ENCODE measurements at regions not wholly inside any gene's neighbourhood (a gene's known extent, or its start where the extent isn't known, plus 50 kb on each side); places are given as distances from the start of the nearest gene placed in this dataset.
A peak's percentile ranks its signal among the peaks of the same experiment; 100 is the strongest.
"Not testable (repeated sequence)": the region's sequence is repeated elsewhere in the genome, so short reads cannot be mapped to it uniquely, and the experiment has no call there.

DNA sequence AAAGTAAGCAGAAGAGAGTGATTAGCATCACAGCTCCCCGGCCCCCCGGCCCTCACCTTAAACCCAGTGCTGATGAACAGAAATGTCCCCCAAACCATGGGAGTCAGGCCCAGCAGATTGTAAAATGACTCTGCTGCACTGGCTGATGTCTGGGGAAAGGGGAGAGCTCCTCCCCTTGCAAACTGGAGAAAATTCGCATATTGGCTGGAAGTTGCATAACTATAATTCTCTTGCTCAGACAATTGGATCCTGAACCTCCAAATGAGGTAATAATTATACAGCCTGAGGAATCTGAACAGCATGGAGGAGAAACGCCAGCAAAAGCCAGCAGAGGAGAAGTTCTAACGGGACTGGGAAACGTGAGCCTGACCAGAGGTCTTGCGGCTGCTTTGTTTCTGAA, 109.7 kb downstream of the C16orf95 start:
- Mint-ChIP-seq H3K4me1 (peaks cover 24% of the 10 kb centered on the region), H3K4me3 (no peak overlapping the region), H3K27ac (peak overlapping the region; percentile 78), H3K27me3 (ENCODE audit: low read depth) (no peaks in the 10 kb centered on the region), H3K36me3 (no peaks in the 10 kb centered on the region), H3K9me3 (no peaks in the 10 kb centered on the region)
- TF ChIP-seq, protein P1, sequence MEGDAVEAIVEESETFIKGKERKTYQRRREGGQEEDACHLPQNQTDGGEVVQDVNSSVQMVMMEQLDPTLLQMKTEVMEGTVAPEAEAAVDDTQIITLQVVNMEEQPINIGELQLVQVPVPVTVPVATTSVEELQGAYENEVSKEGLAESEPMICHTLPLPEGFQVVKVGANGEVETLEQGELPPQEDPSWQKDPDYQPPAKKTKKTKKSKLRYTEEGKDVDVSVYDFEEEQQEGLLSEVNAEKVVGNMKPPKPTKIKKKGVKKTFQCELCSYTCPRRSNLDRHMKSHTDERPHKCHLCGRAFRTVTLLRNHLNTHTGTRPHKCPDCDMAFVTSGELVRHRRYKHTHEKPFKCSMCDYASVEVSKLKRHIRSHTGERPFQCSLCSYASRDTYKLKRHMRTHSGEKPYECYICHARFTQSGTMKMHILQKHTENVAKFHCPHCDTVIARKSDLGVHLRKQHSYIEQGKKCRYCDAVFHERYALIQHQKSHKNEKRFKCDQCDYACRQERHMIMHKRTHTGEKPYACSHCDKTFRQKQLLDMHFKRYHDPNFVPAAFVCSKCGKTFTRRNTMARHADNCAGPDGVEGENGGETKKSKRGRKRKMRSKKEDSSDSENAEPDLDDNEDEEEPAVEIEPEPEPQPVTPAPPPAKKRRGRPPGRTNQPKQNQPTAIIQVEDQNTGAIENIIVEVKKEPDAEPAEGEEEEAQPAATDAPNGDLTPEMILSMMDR (IDR thresholded peaks at IDR 0.05; ENCODE audit: unreplicated experiment) = no peak
- no peak for DNase-seq (ENCODE audit: low spot score in 2 of 2, unreplicated experiment in 2 of 2)

DNA sequence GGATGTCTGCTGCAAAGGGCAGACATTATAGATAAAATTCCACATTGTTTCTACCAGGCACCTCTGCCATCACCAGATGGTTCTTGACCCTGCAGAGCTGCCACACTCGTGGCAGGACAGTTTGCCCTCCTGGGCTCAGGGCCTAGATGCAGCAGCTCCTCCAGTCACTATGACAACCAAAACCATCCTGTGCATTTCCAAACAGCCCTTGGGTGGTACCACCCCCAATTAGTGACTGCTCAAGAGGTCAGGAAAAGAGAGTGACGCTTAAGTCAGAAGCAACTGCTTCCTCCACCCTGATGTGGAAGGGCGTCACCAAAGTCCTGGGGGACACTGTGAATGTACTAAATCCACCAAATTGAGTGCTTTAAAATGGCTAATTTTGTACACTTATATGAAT, 109.2 kb downstream of the C16orf95 start:
- DNase-seq (ENCODE audit: low spot score in 2 of 2, unreplicated experiment in 2 of 2) = no peak
- no peaks in the 10 kb centered on the region for H3K9me3 Mint-ChIP-seq
- H3K4me1 Mint-ChIP-seq = peaks cover 23% of the 10 kb centered on the region
- no peak overlapping the region for H3K4me3 Mint-ChIP-seq
- no peak overlapping the region for H3K27ac Mint-ChIP-seq
- no peaks in the 10 kb centered on the region for H3K27me3 Mint-ChIP-seq (ENCODE audit: low read depth)
- no peaks in the 10 kb centered on the region for H3K36me3 Mint-ChIP-seq
- TF ChIP-seq, protein P1 (IDR thresholded peaks at IDR 0.05; ENCODE audit: unreplicated experiment) = no peak

DNA sequence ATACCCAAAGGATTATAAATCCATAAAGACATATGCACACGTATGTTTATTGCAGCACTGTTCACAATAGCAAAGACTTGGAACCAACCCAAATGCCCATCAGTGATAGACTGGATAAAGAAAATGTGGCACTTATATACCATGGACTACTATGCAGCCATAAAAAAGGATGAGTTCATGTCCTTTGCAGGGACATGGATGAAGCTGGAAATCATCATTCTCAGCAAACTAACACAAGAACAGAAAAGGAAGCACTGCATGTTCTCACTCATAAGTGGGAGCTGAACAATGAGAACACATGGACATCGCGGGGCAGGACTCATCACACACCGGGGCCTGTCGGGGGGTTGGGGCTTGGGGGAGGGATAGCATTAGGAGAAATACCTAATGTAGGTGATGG, 108.2 kb downstream of the C16orf95 start:
- not testable (repeated sequence) for H3K27ac Mint-ChIP-seq; H3K27me3 Mint-ChIP-seq (ENCODE audit: low read depth); H3K9me3 Mint-ChIP-seq; H3K4me3 Mint-ChIP-seq; H3K36me3 Mint-ChIP-seq; DNase-seq (ENCODE audit: low spot score in 2 of 2, unreplicated experiment in 2 of 2)
- H3K4me1 Mint-ChIP-seq = peaks cover 18% of the 10 kb centered on the region

DNA sequence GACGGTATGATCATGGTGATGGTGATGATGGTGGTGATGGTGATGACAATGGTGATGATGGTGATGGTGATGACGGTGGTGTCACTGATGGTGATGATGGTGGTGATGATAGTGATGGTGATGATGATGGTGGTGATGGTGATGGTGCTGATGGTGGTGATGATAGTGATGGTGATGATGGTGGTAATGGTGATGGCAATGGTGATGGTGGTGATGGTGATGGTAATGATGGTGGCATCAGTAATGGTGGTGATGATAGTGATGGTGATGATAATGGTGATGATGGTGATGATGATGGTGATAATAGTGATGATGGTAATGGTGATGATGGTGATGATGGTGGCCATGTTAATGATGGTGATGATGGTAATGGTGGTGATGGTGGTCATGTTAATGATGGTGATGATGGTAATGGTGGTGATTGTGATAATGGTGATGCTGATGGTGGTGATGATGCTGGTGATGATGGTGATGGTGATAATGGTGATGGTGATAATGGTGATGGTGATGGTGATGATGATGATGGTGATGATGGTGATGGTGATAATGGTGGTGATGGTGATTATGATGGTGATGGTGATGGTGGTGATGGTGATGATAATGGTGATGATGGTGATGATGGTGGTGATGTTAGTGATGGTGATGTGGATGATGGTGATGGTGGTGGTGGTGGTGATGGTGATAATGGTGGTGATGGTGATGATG, 107.2 kb downstream of the C16orf95 start:
- TF ChIP-seq, protein P1 (IDR thresholded peaks at IDR 0.05; ENCODE audit: unreplicated experiment) = no peak
- no peaks in the 10 kb centered on the region for H3K36me3 Mint-ChIP-seq
- DNase-seq (ENCODE audit: low spot score in 2 of 2, unreplicated experiment in 2 of 2) = no peak
- H3K27ac Mint-ChIP-seq = no peak overlapping the region
- peaks cover 18% of the 10 kb centered on the region for H3K4me1 Mint-ChIP-seq
- H3K27me3 Mint-ChIP-seq (ENCODE audit: low read depth) = no peaks in the 10 kb centered on the region
- H3K9me3 Mint-ChIP-seq = no peaks in the 10 kb centered on the region
- no peak overlapping the region for H3K4me3 Mint-ChIP-seq

DNA sequence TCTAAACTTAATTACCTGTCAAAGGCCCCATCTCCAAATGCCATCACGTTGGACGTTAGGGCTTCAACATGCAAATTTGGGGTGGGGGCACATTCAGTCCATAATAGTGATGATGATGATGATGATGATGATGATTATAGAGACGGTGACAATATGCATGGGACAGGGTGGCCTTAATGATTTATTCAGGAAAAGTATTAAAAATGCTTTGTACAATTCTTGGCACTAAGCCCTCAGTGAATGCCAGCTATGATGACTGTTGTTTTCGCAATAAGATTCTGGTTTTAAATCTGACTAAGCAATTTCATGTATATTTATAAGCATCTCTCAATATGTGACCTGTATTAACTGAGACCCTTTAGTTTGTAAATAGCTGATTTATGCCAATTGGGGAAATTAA, 106.3 kb downstream of the C16orf95 start:
- H3K36me3 Mint-ChIP-seq = no peaks in the 10 kb centered on the region
- TF ChIP-seq, protein P1 (IDR thresholded peaks at IDR 0.05; ENCODE audit: unreplicated experiment) = no peak
- H3K4me3 Mint-ChIP-seq = no peak overlapping the region
- no peaks in the 10 kb centered on the region for H3K9me3 Mint-ChIP-seq
- H3K27me3 Mint-ChIP-seq (ENCODE audit: low read depth) = no peaks in the 10 kb centered on the region
- DNase-seq (ENCODE audit: low spot score in 2 of 2, unreplicated experiment in 2 of 2) = no peak
- no peak overlapping the region for H3K27ac Mint-ChIP-seq
- H3K4me1 Mint-ChIP-seq = peaks cover 18% of the 10 kb centered on the region

DNA sequence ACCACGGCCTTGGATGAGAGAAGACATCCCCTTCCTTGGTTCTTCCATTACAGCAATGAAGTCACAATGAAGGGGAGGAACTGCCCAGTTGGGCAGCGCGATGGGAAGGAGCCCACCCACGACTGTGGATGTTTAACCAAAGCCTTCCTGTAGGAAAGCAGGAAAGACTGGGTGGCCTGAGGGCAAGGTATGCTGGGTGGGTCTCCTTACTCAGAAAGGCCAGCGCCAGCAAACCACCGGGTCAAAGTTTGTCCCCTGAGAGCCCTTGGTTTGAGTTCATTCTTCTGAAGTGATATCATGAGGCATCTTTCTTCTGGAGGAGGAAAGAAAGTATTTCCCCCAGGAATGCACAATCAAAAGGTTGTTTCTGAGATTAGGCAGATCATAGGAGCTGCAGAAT, 105.2 kb downstream of the C16orf95 start:
- Mint-ChIP-seq H3K9me3 (no peaks in the 10 kb centered on the region), H3K4me3 (no peak overlapping the region), H3K36me3 (no peaks in the 10 kb centered on the region), H3K27me3 (ENCODE audit: low read depth) (no peaks in the 10 kb centered on the region), H3K4me1 (peaks cover 12% of the 10 kb centered on the region), H3K27ac (no peak overlapping the region)
- no peak for DNase-seq (ENCODE audit: low spot score in 2 of 2, unreplicated experiment in 2 of 2)
- TF ChIP-seq, protein P1 (IDR thresholded peaks at IDR 0.05; ENCODE audit: unreplicated experiment) = no peak
